NCI-H128 (cell line): ENCODE measurements at regions not wholly inside any gene's neighbourhood (a gene's known extent, or its start where the extent isn't known, plus 50 kb on each side); places are given as distances from the start of the nearest gene placed in this dataset.
"Not testable (repeated sequence)": the region's sequence is repeated elsewhere in the genome, so short reads cannot be mapped to it uniquely, and the experiment has no call there.

Experiments used
- DNase-seq: peaks from one replicate; lab custom pipeline; 2025; ENCODE audit not compliant: unreplicated experiment; lab: John Stamatoyannopoulos, UW

DNA sequence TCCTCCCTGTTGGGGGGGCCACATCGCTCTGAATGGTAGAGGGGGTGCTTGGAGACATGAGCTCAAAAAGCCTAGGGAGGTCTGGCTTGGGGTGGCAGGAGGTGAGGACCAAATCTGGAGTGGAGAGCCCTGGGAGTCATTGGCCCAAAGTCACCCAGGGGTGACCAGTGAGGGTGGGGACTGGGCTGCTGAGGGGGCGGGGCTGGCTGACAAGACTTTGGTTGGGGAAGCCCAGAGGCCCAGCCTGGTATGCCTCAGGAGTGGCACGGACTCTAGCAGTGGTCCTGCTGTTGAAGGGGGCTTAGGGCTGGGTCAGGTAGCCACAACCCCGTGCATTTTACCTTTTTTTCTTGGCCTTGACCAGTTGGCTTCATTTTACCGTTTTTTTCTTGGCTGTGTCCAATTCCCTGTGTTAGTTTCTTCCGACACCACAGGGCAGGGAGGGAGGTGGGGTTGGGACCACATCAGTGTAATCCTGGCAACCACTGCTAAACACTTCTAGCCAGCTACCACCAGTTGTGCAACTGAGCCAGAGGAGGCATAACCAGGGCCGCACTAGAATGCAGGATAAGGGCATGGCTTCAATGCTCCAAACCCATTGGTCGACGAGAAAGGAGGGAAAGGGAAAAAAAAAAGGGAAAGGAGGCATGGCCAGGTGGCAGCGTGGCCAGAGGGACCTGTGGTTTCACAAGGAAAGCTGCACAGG lies 105.3 kb upstream of the C2CD4B start:
- no peak for DNase-seq

DNA sequence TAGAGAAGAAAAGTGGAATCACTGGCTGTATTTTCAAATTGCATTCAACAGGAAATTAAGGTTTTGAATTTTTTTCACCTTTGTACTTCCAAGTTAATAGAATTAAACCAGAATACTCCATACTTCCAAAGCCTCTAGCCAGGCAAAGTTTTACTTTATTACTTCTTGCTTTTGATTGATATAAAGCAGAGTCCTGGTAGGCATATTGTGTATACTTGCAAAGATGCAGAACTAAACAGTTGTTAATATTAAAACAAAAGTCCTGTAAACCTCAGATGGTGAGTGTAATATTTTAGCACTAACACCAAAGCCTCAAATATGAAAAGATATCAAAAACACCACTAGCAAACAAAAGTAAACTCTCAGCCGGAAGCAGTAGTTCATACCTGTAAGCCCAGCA lies 107.2 kb upstream of the C2CD4B start:
- no peak for DNase-seq

DNA sequence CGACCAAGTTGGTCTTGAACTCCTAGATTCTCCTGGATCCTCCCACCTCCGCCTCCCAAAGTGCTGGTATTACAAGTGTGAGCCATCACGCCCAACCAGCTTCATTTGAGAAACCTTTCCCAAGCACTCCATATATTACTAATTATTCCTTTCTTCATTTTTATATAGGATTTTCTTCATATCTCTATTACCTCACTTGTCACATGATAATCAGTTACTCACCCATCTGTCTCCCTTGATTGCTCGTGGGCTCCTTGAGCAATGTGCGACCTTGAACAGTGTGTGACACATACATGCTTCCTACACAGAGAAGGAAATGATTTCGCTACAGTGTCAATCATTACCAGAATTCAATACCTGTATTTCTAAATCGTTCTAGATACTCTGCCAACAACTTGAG lies 110.7 kb upstream of the C2CD4B start:
- DNase-seq, result no peak

DNA sequence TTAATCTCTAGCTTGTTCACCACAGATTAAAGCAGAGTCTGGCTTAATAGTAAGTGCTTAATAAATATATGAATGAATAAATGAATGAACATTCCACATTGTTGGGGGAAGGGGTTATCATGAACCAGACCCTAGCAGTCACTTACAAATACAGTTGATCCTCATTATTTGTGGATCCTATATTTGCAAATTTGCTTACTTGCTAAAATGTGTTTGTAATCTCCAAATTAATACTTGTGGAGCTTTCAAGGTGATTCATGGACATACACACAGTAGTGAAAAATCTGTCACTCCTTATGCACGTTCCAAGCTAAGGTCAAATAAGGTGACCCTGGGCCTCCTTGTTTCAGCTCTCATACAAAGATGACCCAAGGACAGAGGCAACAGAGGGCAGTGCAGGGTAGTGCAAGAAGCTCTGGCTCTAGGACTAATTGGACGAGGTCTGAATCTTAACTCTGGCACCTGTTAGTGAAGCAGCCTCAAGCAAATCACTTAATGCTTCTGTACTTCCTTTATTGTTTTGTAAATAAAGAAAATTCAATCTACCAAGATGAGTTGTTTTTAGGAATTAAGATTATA lies 112.8 kb upstream of the C2CD4B start:
- DNase-seq, result no peak

DNA sequence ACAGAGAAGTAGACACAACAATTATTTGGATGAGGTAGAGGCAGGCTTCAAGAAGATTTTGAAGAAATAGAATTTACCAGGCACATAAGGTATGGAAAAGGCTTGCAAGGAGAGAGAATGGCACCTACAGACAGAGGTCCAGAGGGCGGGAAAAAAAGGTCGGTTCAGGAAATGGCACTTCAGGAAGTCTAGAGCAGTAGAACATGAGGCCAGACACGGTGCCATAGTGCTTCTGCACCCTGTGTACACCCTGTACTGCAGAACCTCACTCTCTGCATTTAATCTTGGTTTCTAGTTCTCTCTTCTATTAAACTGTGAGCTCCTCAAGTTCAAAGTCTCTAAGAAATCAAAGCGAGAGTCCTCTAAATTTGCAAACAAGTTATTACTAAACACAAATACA lies 113.4 kb upstream of the C2CD4B start:
- no peak for DNase-seq

DNA sequence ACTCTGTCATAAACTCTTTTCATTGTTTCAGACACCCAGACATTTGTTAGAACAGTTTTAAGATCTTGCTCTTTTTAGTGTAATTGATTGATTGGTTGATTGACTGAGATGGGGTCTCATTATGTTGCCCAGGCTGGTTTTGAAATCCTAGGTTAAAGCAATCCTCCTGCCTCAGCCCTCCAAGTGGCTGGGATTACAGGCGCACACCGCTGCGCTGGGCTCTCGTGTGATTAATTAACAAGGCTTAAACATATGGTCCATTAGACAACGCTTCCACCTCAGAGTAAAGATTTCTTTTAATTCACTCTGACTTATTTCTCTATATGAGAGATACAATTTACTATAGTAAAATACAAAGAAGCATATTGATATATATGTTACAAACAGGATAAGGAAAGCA lies 114.0 kb upstream of the C2CD4B start:
- no peak for DNase-seq

DNA sequence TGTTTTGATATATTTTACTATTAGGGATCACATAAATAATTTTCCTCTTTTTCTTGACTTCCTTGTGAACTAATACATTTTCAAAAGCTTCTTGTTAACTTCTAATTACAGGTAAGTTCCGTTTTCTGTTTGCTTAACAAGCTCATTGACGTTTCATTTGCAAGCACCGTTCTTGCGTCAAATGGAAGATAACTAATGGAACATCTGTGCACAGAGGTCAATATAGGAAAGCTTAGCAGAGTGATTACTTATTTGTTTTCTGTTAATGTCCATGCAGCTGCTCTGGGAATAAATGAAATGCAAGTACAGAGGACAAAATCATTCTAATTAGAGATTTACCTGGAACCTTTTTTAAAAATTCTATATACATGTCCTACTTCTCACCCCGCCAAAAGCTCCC lies 115.5 kb upstream of the C2CD4B start:
- DNase-seq, result no peak

DNA sequence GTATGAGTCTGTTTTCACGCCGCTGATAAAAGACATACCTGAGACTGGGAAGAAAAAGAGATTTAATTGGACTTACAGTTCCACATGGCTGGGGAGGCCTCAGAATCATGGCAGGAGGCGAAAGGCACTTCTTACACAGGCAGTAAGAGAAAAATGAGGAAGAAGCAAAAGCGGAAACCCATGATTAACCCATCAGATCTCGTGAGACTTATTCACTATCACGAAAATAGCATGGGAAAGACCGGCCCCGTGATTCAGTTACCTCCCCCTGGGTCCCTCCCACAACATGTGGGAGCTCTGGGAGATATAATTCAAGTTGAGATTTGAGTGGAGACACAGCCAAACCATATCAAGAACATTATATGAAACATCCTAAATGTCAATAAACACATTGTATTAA lies 116.7 kb upstream of the C2CD4B start:
- not testable (repeated sequence) for DNase-seq

DNA sequence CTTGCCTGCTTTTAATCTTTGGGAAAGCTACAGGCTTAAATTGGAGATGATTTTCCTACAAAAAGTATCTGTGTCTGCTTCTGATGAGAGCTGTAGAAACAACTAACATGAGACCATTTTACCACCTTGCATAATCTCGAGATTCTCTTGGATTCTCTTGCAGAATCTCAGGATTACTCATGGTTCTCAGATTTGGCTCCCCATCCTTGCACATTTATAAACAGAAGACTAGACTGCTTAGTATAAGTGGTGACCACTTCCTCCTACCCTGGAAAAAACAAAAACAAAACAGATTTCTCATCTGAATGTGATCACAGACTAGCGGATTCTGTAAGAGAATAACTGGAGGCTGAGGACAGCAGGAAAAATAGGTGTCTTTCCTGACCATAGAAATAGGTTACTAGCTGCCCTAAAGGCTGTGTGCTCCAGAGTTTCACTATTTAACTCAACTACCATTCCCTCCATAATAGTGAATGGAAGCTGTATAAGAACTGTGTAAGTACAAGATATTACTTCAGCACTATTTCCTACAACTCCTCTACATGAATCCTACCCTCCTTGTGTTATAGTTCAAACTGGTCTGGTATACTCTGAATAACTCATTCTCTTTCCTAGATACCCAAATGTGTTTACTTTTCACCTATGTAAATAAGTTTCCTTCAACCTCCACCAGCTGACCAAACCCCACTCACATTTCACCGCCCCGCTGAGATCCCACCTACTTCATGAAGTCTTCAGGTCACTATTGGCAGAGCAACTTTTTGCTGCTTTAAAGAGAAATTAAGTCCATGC lies 122.2 kb upstream of the C2CD4B start:
- DNase-seq, result no peak

DNA sequence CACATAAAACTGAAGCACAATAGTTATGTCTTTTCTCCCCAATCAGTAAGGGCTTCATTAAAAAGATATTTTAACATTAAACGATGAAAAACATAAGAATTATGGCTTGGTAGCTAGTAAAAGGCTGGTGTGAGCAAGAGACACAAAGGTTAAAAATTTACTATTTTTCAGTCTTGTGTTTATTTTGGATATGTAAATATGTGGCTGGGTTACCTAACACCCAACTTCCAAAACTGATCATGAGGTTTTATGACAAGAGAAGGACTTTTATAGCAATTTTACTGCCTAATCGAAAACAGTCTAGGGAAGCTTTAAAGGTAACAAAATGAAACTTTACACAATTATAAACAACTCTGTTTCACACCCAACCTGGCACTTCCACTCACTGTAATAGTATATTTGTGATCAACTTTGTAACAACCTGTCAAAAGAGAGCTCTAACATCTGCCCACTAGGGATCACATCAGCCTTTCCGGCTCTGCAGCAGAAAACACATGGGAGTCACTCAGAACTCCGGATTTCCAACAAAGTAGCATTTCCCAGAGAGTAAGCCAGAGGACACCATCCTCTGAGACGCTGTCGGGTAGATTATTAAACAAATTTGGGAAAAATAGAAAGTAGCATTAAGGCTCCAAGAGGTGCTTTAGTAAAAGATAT lies 123.4 kb upstream of the C2CD4B start:
- no peak for DNase-seq

DNA sequence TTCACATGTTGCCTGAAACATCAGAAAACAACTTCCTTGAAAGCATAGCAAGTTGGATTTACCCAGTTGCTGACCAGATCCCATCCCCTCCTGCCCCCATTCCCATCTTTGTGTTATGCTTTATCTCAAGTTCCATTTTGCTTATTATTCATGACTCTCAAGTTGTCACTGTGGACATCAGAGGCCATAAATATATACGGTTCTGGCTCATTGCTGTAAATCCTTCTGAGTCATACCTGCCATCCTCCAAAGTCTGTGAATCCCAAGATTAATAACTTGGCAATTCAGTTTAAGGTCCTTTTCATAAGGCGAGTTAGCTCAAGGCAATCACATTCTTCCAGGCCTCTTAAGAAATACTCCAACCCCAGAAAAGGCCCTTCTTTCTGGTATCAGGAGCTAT lies 126.2 kb upstream of the C2CD4B start:
- no peak for DNase-seq

DNA sequence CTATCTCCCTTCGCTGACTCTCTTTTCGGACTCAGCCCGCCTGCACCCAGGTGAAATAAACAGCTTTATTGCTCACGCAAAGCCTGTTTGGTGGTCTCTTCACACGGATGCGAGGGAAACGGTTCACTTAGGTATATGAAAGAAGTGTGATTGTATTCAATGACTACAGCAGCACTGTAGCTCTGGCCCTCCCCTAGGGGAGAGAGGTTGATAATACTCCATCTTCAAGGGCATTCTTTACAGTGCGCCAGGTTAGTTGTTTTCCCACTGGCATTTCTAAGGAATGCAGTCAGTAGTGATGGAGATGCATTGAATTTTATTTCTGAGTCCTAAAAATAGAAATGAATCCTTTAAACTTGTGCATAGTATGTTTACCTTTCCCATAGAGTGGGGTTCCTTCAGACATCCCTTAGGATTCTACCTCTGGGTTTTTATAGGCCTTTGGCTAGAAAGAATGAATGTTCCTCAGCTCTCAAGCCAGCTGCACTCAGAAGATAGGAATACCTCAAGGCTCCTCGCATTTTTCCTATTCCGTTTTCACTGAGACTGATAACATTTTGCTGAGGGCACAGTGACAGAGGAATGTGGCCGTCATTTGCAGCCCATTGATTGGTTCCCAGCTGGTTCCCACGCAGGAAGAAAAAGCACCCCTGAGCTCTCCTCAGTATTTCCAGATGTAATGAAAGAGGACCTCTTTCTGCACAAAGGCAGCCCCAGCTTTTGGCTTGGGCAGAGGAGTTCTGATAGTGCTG lies 131.8 kb upstream of the C2CD4B start:
- DNase-seq, result no peak

DNA sequence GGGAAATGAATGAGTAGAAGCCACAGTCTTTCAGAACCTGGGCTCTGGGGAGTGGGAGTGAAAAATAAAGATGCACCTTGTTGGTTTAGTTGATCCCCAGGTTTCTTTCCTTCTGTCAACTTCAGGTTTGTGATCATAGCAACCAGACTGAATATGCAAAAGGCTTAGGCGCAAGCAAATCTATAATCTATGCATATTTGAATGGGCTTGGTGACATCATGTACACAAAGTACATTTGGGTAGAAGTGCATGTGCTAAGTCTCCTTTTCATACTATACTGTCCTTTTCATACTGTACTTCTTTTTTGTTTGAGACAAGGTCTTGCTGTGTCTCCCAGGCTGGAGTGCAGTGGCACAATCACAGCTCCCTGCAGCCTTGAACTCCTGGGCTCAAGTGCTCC lies 132.4 kb upstream of the C2CD4B start:
- DNase-seq, result no peak

DNA sequence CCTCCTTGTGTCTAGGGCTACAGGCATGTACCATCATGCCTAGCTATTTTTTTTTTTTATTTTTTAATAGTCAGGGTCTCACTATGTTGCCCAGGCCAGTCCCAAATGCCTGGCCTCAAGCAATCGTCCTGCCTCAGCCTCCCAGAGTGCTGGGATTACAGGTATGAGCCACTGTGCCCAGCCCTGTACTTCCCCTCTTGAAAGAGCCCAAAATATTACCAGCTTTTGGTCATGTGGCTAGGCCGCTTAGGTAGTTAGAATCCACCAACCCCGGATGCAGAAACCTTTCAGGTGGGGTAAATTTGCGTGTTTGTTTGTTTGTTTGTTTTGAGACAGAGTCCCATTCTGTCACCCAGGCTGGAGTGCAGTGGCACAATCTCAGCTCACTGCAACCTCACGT lies 132.8 kb upstream of the C2CD4B start:
- DNase-seq, result no peak

DNA sequence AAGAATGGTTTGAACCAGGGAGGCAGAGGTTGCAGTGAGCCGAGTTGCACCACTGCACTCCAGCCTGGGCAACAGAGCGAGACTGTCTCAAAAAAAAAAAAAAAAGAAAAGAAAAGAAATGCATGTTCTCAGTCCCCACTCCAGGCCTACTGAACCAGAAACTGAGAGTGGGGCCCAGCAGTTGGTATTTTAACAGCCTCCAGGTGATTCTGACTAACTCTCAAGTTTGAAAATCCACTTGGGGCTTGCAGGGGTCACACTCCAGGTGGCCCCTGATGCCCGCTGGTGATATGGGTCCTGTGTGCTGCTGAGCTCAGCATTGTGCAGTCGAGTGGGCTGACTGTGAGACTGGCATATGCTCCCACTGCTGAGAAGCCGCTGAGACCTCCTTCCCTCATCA lies 133.7 kb upstream of the C2CD4B start:
- no peak for DNase-seq

DNA sequence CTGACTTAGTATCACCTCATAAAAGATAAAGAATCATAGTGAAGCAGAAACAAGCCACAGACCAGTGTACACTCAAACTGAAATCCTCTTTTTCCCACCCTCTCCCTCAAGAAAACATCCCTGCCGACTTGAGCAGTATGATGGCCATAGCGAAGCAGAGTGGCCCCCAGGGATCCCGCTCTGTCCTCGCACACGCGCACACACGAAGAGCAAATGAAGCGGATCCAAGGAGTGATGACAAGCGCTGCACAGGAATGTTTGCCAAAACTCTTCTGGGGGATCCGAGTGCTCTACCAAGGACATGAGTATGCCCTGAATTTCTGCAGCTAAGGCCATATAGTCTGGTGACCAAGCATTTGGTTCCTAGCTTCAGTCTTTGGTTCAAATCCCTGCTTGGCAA lies 134.5 kb upstream of the C2CD4B start:
- no peak for DNase-seq

DNA sequence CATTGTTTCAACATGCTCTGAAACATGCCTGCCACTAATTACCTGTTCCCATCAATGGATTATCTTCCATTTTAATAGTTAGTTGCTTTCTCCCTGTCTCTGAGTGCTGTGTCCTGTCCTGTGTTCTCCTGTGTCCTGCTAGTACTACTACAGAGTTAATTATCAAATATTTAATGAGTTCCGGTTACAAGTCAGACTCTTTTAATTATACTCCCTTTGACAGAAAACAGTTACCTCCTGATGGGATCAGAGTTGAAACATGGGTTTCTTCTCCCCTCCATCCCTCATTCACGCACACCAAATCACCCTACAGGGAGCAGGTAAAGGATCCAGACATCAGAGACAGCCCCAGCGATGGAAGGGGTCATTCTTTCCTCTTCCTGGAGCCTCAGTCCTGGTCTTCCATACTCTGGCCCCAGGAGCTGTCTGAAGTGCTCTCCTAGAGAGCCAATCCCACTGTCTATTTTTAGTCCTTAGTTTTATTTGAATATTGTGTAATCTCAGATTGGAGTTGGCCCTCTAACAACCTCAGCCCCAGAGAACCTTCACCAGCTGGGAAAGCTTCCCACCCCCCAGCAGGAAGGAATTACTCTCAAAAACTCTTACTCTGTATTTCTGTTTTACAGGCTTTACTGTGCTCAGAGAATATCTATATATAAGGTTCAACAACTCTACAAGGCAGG lies 137.0 kb upstream of the C2CD4B start:
- no peak for DNase-seq

DNA sequence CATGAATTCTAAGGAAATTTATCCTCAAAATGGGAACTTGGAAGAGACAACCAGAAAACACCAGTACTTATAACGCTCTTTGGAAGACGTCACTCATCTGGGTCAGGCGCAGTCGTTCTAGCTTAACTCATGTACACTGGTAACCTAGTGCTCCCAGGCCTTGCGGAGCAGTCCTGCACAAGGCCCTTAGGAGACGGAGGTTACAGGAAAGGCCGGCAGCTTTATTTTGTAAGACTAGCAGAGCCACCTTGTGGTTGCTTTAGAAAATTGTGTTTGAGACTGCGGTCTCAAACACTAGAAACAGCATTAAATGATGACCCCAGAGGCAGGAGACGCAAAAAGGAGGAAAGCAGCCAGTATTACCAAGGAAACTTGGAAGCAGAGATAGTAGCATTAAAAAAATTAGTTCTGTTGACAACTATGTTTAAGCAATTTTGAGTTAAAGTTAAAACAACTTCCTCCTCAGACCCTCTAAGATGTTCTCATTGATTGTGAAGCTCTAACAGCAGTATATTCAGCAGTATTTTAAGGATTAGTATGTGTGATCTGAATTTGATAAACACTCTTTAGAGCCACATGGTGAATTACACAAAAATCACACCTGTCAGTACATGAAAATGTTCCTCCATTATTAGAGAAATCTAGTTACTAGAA lies 141.9 kb upstream of the C2CD4B start:
- DNase-seq, result no peak

DNA sequence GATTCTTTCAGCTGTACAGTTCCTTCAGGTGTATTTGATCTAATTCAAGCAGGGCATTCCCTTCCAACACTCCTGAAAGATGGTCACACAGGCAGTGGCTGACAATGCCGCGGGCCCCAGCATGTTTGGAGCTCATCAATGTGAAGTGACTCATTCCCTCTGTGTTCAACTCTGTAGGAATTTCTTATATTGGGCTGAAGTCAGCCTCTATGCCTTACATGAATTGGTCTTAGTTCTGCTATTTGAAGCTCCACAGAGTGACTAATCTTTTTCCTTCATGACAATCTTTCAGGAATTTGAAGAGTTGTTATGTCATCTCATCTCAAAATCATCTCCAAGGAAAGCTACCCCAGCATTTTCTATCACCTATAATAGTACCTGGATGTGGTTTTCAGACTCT lies 142.5 kb upstream of the C2CD4B start:
- no peak for DNase-seq

DNA sequence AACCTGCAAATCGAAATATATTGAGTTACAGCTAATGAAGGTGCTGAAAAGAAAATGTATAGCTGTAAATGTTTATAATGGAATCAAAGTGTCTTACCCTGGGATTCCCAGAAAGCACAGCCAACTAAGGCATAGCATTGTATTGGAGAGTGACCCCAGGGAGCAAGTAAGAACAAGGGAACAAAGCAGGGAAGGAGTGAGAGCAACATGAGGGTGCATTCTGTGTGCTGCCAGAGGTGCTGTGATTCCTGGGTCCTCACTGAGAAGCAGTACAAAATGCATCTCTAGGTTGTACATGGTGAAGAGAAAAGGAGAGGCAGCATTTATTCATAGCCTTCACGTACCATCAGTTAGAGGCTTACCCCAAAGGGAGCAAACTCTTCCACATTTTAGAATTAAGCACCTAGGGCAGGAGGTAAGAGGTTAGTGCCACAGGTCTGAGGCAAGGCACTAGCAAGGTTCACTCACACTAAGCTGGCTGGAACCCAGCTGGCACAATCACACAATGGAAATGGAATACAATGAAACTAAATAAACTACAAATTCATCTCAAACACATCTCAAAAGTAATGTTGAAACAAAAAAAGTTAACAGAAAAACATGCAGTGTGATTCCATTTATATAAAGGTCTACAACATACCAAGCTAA lies 151.5 kb upstream of the C2CD4B start:
- no peak for DNase-seq
